SJSA1 (cell line): ENCODE measurements at regions not wholly inside any gene's neighbourhood (a gene's known extent, or its start where the extent isn't known, plus 50 kb on each side); places are given as distances from the start of the nearest gene placed in this dataset.
"Not testable (repeated sequence)": the region's sequence is repeated elsewhere in the genome, so short reads cannot be mapped to it uniquely, and the experiment has no call there.

Experiments
- DNase-seq, 2 experiments: peaks; one replicate each; pipeline ENCODE4 v3.0.0-alpha.2; 2015 to 2020; ENCODE audit warnings: low spot score in 2 of 2, low read depth in 1 of 2
- H3K27ac ChIP-seq: fragments of 250-450 bp; sonication (Bioruptor Pico); 2 replicates; pipeline ENCODE4 v1.5.1; 2020; ENCODE audit warnings: mild to moderate bottlenecking, moderate library complexity
- H3K27me3 ChIP-seq: fragments of 250-450 bp; sonication (Bioruptor Pico); replicated peaks from 2 replicates; pipeline ENCODE4 v1.5.1; 2020; ENCODE audit warnings: mild to moderate bottlenecking, moderate library complexity
- H3K36me3 ChIP-seq: fragments of 250-450 bp; sonication (Bioruptor Pico); 2 replicates; pipeline ENCODE4 v1.5.1; 2020; ENCODE audit warnings: mild to moderate bottlenecking
- H3K4me1 ChIP-seq: fragments of 250-450 bp; sonication (Bioruptor Pico); replicated peaks from 2 replicates; pipeline ENCODE4 v1.6.1; 2021; ENCODE audit warnings: mild to moderate bottlenecking
- H3K4me3 ChIP-seq: fragments of 250-450 bp; sonication (Bioruptor Pico); 2 replicates; pipeline ENCODE4 v1.5.1; 2020; ENCODE audit warnings: mild to moderate bottlenecking
- H3K9me3 ChIP-seq: fragments of 250-450 bp; sonication (Bioruptor Pico); replicated peaks from 2 replicates; pipeline ENCODE4 v1.5.1; 2020; ENCODE audit warnings: mild to moderate bottlenecking

DNA sequence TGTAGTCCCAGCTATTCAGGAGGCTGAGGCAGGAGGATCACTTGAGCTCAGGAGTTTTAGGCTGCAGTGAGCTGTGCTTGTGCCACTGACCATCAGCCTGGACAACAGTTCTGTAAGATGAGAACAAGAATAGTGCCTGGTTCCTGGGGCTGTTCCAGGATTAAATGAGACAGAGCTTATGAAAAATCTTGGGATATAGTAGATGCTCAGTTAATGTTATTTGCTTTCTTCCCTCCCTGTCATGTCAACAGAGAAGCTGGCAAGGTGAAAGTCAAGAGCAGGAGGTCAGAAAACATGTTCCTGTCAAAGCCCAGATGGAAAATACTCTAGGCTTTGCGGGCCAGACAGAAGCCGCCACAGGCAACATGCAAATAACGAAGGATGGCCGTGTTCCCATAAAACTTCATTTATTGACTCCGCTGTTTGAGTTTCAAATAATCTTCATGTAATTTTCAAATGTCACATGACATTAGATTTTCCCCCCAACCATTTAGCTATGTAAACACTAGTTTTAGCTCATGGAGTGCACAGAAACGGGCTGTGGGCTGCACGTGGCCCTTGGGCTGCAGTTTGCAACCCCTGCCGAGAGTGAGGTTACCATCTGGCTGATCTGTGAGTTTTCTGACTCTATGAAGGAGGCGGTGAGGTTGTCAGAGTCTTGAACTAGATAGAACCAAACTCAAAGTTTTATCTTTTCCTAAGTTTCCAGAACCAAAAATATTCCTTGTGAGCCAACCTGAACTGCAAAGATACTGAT lies 63.4 kb upstream of the PMEPA1 start:
- DNase-seq = no peak
- no peak overlapping the region for H3K27ac ChIP-seq
- no peaks in the 10 kb centered on the region; the same call in 1 of the 2 replicates for H3K27me3 ChIP-seq
- no peak overlapping the region for H3K4me3 ChIP-seq
- H3K36me3 ChIP-seq = no peaks in the 10 kb centered on the region
- no peaks in the 10 kb centered on the region for H3K9me3 ChIP-seq
- peaks cover 15% of the 10 kb centered on the region for H3K4me1 ChIP-seq

DNA sequence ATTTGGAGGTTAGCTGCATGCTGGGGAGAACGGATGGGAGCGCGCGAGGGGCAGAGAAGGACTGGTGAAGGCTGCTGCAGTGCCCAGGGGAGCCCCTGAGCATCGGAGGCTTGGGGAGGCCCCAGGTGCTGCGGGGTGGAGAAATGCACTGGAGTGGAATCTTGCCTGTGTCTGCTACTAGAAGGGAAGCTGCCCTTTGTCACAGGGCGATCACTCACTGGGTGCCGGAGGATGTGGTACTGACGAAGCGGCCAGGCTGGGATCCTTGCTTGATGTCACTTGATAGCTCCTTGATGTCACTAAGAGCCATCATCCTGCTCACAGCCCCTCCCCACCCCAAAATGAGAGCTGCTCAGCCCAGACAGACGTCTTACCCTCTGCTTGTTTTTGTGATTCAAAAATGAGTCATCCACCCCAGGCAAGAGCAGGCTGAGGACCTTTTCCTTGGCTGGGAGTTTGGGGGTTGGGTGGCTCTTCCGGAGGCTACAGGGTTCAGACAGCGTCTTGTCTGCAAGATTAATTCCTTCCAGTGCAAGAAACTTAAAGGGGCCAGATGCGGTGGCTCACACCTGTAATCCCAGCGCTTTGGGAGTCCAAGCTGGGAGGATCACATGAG lies 62.6 kb upstream of the PMEPA1 start:
- Histone ChIP-seq H3K4me3 (no peak overlapping the region), H3K27ac (no peak overlapping the region), H3K36me3 (no peaks in the 10 kb centered on the region), H3K27me3 (no peaks in the 10 kb centered on the region; the same call in 1 of the 2 replicates), H3K9me3 (no peaks in the 10 kb centered on the region), H3K4me1 (peaks cover 18% of the 10 kb centered on the region)
- DNase-seq = peak; percentile 79 to 85

DNA sequence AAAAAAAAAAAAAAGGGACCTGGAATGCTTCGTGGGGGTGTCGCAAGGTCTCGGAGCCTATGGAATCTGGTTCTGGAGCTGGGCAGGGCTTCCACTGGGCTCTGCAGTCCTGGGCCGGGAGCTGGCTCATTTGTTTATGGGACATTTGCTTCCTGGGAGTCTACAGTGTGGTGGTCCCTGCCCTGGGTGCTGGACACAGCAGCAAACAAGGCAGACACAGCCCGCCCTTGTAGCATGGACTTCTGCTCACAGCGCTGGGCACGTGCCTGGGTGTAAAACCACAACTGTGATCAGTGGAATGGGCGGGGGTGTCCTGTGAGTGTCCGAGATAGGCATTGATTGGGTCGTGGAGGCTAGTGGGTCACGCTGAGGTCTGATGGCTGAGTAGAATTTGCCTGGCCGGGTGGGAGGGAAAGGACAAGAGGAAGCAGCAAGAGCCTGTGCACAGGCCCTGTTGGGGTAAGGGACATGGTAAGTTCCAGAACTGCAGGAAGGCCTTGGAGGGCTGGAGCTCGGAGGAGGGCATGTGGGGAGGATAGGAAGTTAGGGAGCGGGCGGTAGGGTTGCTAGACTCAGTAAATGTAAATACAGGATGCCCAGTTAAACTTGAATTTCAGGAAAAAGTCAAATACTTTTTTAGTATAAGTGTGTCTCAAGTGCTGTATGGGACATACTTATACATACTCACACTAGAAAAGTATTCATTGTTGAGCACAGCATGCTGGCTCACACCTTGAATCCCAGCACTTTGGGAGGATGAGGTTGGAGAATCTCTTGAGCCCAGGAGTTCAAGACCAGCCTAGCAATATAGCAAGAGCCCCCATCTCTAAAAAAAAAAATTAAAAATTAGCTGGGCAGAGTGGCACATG lies 61.3 kb upstream of the PMEPA1 start:
- H3K27me3 ChIP-seq = no peaks in the 10 kb centered on the region
- DNase-seq = no peak
- peaks cover 18% of the 10 kb centered on the region for H3K4me1 ChIP-seq
- H3K9me3 ChIP-seq = no peaks in the 10 kb centered on the region
- no peak overlapping the region for H3K27ac ChIP-seq
- H3K4me3 ChIP-seq = no peak overlapping the region
- H3K36me3 ChIP-seq = no peaks in the 10 kb centered on the region

DNA sequence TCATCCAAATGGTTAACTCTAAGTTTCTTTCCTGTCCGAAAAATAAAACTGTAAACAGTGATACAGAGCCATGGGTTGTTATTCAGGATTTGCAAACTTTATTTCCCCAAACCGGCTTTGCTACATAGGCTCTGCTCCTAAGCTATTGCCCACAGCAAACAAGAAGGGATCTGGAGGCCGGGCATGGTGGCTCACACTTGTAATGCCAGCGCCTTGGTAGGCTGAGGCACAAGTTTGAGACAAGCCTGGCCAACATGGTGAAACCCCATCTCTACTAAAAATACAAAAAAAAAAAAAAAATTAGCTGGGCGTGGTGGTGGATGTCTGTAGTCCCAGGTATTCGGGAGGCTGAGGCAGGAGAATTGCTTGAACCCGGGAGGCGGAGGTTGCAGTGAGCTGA lies 60.6 kb upstream of the PMEPA1 start:
- not testable (repeated sequence) for H3K36me3 ChIP-seq, DNase-seq, H3K4me3 ChIP-seq, H3K9me3 ChIP-seq, H3K27me3 ChIP-seq, H3K27ac ChIP-seq
- H3K4me1 ChIP-seq = peaks cover 18% of the 10 kb centered on the region

DNA sequence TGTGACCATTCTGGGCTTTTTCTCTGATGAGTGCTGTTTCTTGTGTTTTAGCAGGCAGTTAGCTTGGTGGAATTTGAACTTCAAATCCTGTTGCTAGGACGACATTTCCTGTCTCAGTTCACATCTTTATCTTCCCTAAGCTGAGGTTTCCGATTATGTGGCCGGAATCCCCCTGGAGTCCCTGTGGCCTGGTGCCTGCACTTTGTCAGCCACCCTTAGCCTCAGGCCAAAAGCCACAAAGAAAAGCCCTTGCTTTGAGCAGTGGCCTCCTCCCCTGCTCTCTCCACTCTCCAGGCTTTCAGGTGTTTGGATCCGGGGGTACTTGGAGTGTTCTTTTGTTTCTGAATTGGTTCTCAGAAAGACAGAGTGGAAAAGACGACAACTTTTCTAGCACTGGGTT lies 59.9 kb upstream of the PMEPA1 start:
- Histone ChIP-seq H3K4me3 (no peak overlapping the region), H3K27me3 (no peaks in the 10 kb centered on the region), H3K4me1 (peaks cover 18% of the 10 kb centered on the region), H3K36me3 (no peaks in the 10 kb centered on the region), H3K27ac (no peak overlapping the region), H3K9me3 (no peaks in the 10 kb centered on the region)
- DNase-seq = no peak

DNA sequence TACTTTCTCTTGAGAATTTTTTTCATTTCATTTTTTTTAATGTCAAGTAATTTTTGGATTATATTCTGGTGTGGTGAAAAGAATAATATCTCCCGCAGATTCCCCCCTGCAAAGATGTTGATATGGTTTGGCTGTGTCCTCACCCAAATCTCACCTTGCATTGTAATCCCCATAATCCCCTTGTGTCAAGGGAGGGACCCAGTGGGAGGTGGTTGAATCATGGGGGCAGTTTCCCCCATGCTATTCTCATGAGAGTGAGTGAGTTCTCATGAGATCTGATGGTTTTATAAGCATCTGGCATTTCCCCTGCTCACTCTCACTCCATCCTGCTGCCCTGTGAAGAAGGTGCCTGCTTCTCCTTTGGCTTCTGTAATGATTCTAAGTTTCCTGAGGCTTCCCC lies 58.7 kb upstream of the PMEPA1 start:
- no peaks in the 10 kb centered on the region for H3K36me3 ChIP-seq
- H3K4me3 ChIP-seq = no peak overlapping the region
- no peak overlapping the region for H3K27ac ChIP-seq
- no peaks in the 10 kb centered on the region for H3K27me3 ChIP-seq
- no peak for DNase-seq
- no peaks in the 10 kb centered on the region for H3K9me3 ChIP-seq
- H3K4me1 ChIP-seq = peaks cover 18% of the 10 kb centered on the region

DNA sequence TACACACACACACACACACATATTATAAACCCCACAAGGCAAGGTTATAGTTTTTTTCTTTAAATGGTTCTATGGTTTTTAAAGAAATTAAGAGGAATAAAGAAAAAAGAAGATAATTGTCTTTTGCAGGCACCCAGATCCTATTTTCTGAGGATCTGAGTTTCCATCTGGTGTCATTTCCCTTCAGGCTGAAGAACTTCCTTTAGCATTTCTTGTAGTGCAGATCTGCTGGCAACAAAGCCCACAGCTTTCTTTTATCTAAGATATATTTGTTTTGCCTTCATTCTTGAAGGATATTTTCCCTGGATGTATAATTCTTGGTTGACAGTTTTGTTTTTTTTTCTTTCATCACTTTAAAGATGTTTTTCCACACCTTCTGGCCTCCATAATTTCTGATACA lies 57.6 kb upstream of the PMEPA1 start:
- Histone ChIP-seq H3K9me3 (no peaks in the 10 kb centered on the region), H3K36me3 (no peaks in the 10 kb centered on the region), H3K4me3 (no peak overlapping the region), H3K4me1 (peaks cover 10% of the 10 kb centered on the region), H3K27ac (no peak overlapping the region), H3K27me3 (no peaks in the 10 kb centered on the region)
- no peak for DNase-seq

DNA sequence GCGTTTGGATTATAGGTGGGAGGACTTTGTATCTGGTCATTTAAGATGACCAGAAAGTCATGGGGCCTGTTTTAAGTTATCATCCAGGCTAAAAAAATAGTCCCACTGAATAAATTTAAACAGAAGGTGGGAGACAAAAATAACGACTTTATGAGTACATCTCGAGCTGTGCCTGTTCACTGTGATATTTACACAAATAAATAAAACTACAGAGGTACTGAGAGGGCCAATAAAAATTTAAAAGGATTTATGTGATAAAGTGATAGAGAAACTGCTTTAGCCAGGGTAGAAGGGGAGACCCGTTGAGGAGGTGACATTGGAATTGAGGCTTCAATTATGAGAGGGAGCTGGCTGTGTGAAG lies 53.4 kb upstream of the PMEPA1 start:
- Histone ChIP-seq H3K27me3 (no peaks in the 10 kb centered on the region), H3K27ac (no peak overlapping the region), H3K4me3 (no peak overlapping the region), H3K9me3 (no peaks in the 10 kb centered on the region), H3K36me3 (no peaks in the 10 kb centered on the region), H3K4me1 (0 out of 2 replicates have a peak, but pooled peaks cover 3% of the 10 kb centered on the region)
- DNase-seq = no peak

DNA sequence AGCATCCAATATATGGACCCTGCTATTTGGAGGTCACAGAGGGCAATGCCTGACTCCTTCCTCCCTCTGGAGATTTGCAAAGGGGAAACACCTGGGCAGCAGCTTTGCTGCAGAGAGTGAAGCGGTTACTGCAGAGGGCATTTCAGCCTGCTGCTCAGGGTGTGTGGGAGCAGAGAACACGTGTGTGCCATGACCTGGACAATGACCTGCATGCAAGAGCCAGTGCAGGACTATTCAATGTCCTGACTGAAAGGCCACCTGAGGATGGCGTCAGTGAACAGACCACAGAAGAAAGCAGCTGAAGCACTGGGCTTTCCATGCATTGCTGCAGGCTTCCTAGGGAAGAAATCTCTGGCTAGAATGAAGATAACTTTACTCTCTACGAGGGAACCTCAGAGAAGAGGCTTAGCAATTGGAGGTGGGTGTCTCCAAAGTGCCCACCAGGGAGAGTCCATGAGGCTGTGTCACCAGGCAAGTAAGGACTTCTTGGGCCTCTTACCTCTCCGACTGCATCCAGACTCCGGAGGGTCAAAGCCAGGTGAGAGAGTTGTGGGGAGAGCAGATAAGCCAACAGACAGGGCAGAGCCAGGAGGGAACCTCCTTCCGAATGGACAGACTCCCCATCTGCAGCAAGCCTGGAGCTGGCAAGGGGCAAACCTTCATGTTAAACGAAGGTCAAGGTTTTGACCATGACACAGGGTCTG lies 52.9 kb upstream of the PMEPA1 start:
- no peak for DNase-seq
- Histone ChIP-seq H3K4me3 (no peak overlapping the region), H3K4me1 (no peaks in the 10 kb centered on the region), H3K9me3 (no peaks in the 10 kb centered on the region), H3K27ac (no peak overlapping the region), H3K27me3 (no peaks in the 10 kb centered on the region), H3K36me3 (no peaks in the 10 kb centered on the region)

DNA sequence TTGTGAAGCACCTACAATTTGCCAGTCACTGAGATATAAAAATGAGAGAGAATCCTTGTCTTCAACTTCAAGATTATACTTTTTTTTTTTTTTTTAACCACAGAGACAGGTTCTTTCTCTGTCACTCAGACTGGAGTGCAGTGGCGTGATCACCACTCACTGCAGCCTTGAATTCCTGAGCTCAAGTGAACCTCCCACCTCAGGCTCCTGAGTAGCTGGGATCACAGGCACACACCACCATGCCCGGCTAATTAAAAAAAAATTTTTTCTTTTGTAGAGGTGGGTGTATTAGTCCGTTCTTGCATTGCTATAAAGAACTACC lies 51.6 kb upstream of the PMEPA1 start:
- Histone ChIP-seq H3K4me3 (no peak overlapping the region), H3K9me3 (no peaks in the 10 kb centered on the region), H3K4me1 (no peaks in the 10 kb centered on the region), H3K27me3 (0 out of 2 replicates have a peak, but pooled peaks cover 5% of the 10 kb centered on the region), H3K27ac (no peak overlapping the region), H3K36me3 (no peaks in the 10 kb centered on the region)
- DNase-seq = no peak

DNA sequence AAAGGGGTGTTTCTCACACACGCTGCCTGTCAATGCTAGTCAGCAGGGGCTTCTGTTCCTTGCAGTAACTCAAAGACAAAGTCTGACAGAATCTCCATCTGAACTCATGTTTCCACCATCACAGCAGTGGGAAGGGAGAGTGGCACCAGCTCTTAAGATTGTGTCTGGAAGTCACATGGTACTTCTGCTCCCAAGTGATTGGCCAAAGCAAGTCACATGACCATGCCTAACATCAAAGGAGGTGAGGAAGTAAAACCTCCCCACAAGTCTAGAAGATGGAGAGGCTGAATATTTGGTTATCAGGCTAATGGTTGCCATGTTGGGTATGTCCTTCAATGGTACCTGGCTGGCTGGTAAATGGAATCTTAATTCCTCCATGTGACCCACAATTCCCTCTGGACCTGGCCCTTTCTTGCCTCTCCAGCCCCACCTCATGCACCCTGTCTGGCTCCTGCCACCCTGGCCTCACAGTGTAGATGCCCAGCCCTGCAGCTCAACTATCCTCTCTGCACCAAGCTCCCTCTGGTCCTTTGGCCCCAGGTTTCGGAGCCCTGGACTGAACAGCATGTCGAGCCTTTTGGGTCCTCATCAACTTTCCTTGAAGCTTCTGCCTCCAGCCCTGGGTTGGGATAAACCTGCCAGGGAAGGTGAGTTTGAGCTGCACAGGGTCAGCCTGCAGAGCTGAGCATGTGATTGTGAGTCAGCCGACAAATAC lies 51.0 kb upstream of the PMEPA1 start:
- DNase-seq = no peak
- H3K4me3 ChIP-seq = no peak overlapping the region
- no peaks in the 10 kb centered on the region for H3K36me3 ChIP-seq
- H3K27me3 ChIP-seq = 0 out of 2 replicates have a peak, but pooled peaks cover 5% of the 10 kb centered on the region
- no peaks in the 10 kb centered on the region for H3K9me3 ChIP-seq
- no peaks in the 10 kb centered on the region for H3K4me1 ChIP-seq
- H3K27ac ChIP-seq = no peak overlapping the region

DNA sequence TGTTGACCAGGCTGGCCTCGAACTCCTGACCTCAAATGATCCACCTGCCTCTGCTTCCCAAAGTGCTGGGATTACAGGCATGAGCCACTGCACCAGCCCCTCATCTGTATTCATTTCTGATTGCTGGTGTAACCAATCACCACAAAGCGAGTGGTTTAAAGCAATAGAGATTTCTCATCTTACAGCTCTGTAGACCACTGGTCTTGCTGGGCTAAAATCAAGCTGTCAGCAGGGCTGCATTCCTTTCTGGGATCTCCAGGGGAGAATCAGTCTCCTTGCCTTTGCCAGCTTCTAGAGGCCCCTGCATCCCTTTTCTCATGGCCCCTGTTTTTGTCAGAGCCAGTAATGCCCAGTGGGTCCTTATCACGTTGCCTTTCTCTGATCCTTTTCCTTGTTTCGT lies 49.9 kb upstream of the PMEPA1 start:
- H3K9me3 ChIP-seq = no peaks in the 10 kb centered on the region
- no peak overlapping the region for H3K4me3 ChIP-seq
- DNase-seq = no peak
- no peak overlapping the region for H3K27ac ChIP-seq
- no peaks in the 10 kb centered on the region for H3K36me3 ChIP-seq
- H3K27me3 ChIP-seq = 0 out of 2 replicates have a peak, but pooled peaks cover 5% of the 10 kb centered on the region
- no peaks in the 10 kb centered on the region for H3K4me1 ChIP-seq
